D721Med (cell line): ENCODE measurements at regions not wholly inside any gene's neighbourhood (a gene's known extent, or its start where the extent isn't known, plus 50 kb on each side); places are given as distances from the start of the nearest gene placed in this dataset.
A peak's percentile ranks its signal among the peaks of the same experiment; 100 is the strongest.

Experiments
- DNase-seq: peaks from one replicate; pipeline ENCODE4 v3.0.0; 2011; ENCODE audit warnings: low spot score; ENCODE audit not compliant: insufficient read length
- FAIRE-seq: peaks from 2 replicates; lab custom pipeline; 2011; peaks lifted over from hg19 to GRCh38; lab: Jason Lieb, UNC
- TF ChIP-seq, protein P1 (sequence below): IDR thresholded peaks from 2 replicates; pipeline ENCODE4 v1.5.1; 2012; ENCODE audit warnings: mild to moderate bottlenecking, control low read depth; ENCODE audit not compliant: insufficient read depth; ENCODE audit errors: missing control alignments

DNA sequence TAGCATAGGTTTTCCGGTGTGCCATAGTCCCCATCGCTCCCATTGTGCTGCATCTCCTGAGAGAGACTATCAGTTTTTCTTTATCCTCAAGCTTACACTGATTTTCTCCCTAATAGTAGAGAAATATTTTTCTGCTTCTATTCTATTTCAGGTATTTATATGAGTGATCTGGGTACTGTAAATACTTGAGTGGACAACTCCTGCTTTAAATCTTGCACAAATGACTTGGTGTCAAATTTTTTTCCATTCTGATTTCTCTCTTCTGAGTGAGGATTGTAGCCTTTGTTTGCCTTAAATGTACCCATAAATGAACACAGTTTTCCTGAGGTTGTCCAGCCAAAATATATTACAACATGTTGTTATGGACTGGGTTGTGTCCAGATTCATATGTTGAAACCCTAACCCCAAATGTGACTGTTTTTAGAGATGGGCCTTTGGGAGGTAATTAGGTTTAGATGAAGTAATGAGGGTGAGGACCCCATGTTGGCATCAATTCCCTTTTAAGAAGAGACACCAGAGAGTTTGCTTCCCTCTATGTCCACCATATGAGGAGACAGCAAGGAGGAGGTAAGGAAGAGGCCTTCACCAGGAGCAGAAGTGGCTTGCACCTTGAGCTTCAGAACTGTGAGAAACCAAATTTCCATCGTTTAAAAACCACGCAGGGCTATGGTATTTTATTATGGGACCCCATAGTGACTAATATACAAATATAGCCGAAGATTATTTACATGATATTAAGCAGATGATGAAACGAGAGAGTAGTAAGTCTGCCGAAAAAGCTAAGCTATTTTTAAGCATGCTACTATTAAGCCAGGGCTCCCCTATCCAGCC is 336.4 kb upstream of the MPDZ start:
- TF ChIP-seq, protein P1, sequence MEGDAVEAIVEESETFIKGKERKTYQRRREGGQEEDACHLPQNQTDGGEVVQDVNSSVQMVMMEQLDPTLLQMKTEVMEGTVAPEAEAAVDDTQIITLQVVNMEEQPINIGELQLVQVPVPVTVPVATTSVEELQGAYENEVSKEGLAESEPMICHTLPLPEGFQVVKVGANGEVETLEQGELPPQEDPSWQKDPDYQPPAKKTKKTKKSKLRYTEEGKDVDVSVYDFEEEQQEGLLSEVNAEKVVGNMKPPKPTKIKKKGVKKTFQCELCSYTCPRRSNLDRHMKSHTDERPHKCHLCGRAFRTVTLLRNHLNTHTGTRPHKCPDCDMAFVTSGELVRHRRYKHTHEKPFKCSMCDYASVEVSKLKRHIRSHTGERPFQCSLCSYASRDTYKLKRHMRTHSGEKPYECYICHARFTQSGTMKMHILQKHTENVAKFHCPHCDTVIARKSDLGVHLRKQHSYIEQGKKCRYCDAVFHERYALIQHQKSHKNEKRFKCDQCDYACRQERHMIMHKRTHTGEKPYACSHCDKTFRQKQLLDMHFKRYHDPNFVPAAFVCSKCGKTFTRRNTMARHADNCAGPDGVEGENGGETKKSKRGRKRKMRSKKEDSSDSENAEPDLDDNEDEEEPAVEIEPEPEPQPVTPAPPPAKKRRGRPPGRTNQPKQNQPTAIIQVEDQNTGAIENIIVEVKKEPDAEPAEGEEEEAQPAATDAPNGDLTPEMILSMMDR = no peak
- FAIRE-seq = no peak
- no peak for DNase-seq

DNA sequence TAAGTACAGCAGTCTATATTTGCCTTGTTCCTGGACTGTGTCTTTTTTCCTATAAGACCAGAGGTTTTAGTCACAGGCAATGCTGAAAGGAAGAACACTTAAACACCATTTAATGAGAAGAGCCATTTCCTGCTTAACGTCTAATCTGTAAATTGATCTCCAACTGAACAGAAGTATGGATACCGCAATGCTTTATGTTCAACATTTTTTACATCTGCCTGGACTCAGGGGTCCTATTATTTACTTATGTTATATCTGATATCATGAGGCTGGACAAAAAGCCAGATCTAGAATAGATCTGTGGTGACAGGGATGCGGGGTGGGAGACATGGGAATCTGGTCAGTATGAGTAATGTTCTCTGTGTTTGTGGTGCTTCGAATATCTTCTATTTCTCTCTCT is 334.6 kb upstream of the MPDZ start:
- FAIRE-seq = peak; percentile 16
- no peak for DNase-seq
- TF ChIP-seq, protein P1 = no peak

DNA sequence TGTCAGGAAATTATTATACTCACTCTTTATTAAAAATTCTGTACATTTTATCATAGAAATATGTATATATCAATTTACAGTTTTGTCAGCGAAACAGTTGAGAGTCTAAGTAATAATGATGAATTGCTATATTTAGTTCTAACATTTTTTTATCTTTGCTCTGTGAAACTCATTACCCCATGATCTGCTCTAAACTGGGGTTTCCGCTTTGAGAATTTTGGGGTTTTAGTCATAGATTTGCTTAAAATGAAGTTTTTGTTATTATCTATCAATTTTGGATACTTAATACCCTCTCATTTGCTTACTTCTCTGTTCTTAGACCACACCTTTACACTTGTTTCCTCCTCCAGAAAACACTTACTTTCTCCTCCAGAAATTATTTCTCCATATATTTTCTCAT is 333.8 kb upstream of the MPDZ start:
- TF ChIP-seq, protein P1 = no peak
- no peak for DNase-seq
- FAIRE-seq = no peak

DNA sequence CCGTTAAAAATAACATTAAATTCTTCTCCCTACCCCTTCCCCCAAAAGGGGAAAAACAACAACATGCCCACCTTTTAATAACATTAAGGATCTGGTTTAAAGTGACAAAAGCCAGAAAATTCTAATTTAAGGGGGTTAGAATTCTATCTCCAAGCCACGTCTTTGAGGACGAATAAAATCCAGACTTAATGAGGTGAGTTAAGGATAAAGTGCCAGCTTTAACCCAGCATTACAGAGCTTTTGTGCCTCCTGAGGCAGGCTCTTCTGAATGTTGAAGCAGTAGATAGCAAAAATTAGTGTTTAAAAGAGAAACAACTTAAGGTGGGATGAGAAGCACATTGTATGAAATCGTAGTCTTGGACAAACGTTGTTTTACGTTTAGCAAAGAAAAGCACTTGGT is 329.0 kb upstream of the MPDZ start:
- FAIRE-seq = no peak
- no peak for DNase-seq
- TF ChIP-seq, protein P1 = no peak

DNA sequence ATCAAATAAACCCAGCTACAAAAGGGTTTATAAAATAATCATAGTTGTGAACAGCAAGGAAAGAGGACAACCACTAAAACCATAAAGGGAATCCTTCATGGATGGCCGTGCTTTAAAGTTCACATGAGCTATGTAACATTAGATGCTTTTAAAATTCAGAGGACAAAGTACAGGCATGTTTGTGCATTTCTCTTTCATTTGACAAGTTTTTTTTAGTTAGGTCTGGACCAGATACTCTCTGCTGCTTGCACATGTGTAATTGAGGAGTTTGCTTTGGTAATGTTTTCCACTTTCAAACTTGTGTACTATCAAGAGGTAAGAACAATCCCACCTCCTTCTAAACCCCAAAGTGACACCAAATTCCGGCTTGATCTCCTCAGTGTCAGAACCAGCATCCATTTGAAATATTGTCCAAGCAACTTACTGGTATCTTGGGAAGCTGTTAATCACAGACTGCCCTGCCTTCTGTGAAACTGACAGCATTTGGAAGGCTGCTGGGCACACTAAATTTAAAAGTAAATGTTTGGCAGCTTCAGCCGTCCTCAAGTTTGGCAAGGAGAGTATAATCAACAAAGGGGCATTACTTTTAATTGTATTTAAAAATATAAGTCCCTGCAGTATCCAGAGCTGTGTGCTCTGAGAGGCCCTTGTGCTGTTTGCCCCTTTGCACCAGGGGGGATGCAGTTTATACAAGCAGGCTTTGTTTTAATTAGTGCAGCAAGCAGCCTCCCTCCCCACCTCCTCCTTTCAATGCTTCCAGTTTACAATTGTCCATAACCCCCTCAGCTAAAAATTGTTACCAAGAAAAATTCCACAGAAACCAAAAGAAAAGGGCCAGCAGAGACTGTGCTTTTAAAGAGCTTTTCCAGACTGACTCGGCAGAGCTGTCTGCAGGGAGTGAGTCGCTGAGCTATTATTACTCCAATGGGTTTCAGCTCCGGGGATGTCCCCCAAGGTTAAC is 328.3 kb upstream of the MPDZ start:
- TF ChIP-seq, protein P1 = no peak
- FAIRE-seq (no peak), DNase-seq (no peak)

DNA sequence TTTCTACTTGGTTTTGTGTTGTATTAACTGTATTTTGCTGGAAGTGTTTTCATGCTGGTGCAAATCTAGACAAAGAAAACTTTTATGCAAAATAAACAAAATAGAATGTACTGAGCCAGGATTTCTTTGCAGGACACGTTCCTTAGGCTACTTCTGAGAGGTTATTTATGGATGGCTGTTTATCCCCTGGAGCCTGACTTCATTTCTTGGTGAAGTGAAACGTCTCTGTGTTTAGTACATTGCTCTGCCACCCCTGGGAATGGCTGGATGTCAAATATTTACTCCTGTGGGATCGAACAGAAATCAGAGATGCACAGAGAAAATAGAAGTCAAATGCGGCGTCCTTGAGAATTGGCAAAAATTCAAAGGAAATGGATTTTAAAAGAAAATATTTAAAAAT is 327.1 kb upstream of the MPDZ start:
- TF ChIP-seq, protein P1 = no peak
- no peak for DNase-seq
- no peak for FAIRE-seq
